ENCODE measurements at regions not wholly inside any gene's neighbourhood (a gene's known extent, or its start where the extent isn't known, plus 50 kb on each side); places are given as distances from the start of the nearest gene placed in this dataset.

- TF ChIP-seq MYB (IDR thresholded peaks at IDR 0.05; ENCODE audit: borderline replicate concordance, low read depth, low read length): no peak
These were observed 173.6 kb upstream of the PDE1C start (continued) for GRCh38 chr7:32243687-32244290.

- Histone ChIP-seq H3K36me3 (ENCODE audit: control insufficient read depth in 2 of 2, insufficient read depth in 2 of 2, low read length in 1 of 2) (no peaks in the 10 kb centered on the region), H2AFZ (ENCODE audit: control insufficient read depth, low read depth, low read length) (no peak overlapping the region), H3K4me2 (ENCODE audit: control insufficient read depth, insufficient read depth) (no peak overlapping the region), H3K9ac (ENCODE audit: control insufficient read depth, insufficient read depth, low read length) (no peak overlapping the region), H3K4me1 (ENCODE audit: control insufficient read depth, insufficient read depth, low read length) (no peaks in the 10 kb centered on the region), H3K4me3 (no peak overlapping the region), H3K9me3 (replicated peaks; ENCODE audit: control insufficient read depth, insufficient read depth, low read length) (no peaks in the 10 kb centered on the region), H4K20me1 (ENCODE audit: control insufficient read depth, insufficient read depth) (no peaks in the 10 kb centered on the region), H3K27ac (ENCODE audit: control insufficient read depth, insufficient read depth) (no peak overlapping the region), H3K79me2 (ENCODE audit: control insufficient read depth, insufficient read depth, low read length) (no peaks in the 10 kb centered on the region), H3K27me3 (replicated peaks in 1 of 2; ENCODE audit: control insufficient read depth in 2 of 2, insufficient read depth in 2 of 2, low read length in 1 of 2) (no peaks in the 10 kb centered on the region)
- ChIA-PET CTCF (no interaction called here), POLR2A (no interaction called here), RAD21 (ENCODE audit: unreplicated experiment) (no interaction called here), SMC1A (ENCODE audit: uncharacterized antibody, unreplicated experiment) (interaction anchor here (1.9 kb wide), 1 partner anchor 21 kb away, joined by 5 read pairs; no protein-coding TSS in a partner anchor)
- 8% methylated on average over 3 of the region's 3 CpGs for WGBS (ENCODE audit: insufficient coverage, insufficient replicate concordance, low lambda C conversion rate, missing lambda C conversion rate)
- DNase-seq (ENCODE audit: low read depth, low spot score) (no peak), ATAC-seq (no peak), FAIRE-seq (no peak)
- in situ Hi-C loops (cut with MboI) (no loop called here), intact Hi-C loops (cut with micrococcal nuclease; ENCODE audit: unreplicated experiment) (no loop called here)
- no TSS peak for BruUV-seq (replicated peaks)
- TF ChIP-seq YY1 (IDR thresholded peaks at IDR 0.05; ENCODE audit: low read depth, low read length): no peak
- no peak for TF ChIP-seq BMI1 (IDR thresholded peaks at IDR 0.05; ENCODE audit: borderline replicate concordance)
- TF ChIP-seq ZNF24 (IDR thresholded peaks at IDR 0.05): no peak
- TF ChIP-seq NRF1 (conservative IDR thresholded peaks at IDR 0.05; ENCODE audit: low read depth, low read length): no peak
- TF ChIP-seq MXI1 (IDR thresholded peaks at IDR 0.05; ENCODE audit: low read depth, low read length): no peak
- no peak for TF ChIP-seq BHLHE40 (IDR thresholded peaks at IDR 0.05; ENCODE audit: borderline replicate concordance in 1 of 2, low read depth in 2 of 2, low read length in 1 of 2)
These were observed 172.2 kb upstream of the PDE1C start for GRCh38 chr7:32242436-32242835.

GRCh38 chr7:32241636-32242035 is 171.4 kb upstream of the PDE1C start:
- FAIRE-seq: no peak
- CTCF ChIA-PET: no interaction called here

More at GRCh38 chr7:32241636-32242035, 171.4 kb upstream of the PDE1C start:
- DNase-seq (ENCODE audit: low read depth, low spot score): no peak
- Histone ChIP-seq H3K9me3 (replicated peaks; ENCODE audit: control insufficient read depth, insufficient read depth, low read length) (no peaks in the 10 kb centered on the region), H3K9ac (ENCODE audit: control insufficient read depth, insufficient read depth, low read length) (no peak overlapping the region), H3K4me3 (no peak overlapping the region), H3K36me3 (ENCODE audit: control insufficient read depth in 2 of 2, insufficient read depth in 2 of 2, low read length in 1 of 2) (no peaks in the 10 kb centered on the region), H4K20me1 (ENCODE audit: control insufficient read depth, insufficient read depth) (no peaks in the 10 kb centered on the region), H3K27ac (ENCODE audit: control insufficient read depth, insufficient read depth) (no peak overlapping the region), H2AFZ (ENCODE audit: control insufficient read depth, low read depth, low read length) (no peak overlapping the region), H3K27me3 (replicated peaks in 1 of 2; ENCODE audit: control insufficient read depth in 2 of 2, insufficient read depth in 2 of 2, low read length in 1 of 2) (no peaks in the 10 kb centered on the region), H3K4me1 (ENCODE audit: control insufficient read depth, insufficient read depth, low read length) (no peaks in the 10 kb centered on the region), H3K4me2 (ENCODE audit: control insufficient read depth, insufficient read depth) (no peak overlapping the region), H3K79me2 (ENCODE audit: control insufficient read depth, insufficient read depth, low read length) (no peaks in the 10 kb centered on the region)
- 86% methylated on average over 1 of the region's 1 CpG for WGBS (ENCODE audit: insufficient coverage, insufficient replicate concordance, low lambda C conversion rate, missing lambda C conversion rate)
- in situ Hi-C loops (cut with MboI): no loop called here
- ChIA-PET SMC1A (ENCODE audit: uncharacterized antibody, unreplicated experiment) (no interaction called here), RAD21 (ENCODE audit: unreplicated experiment) (no interaction called here), POLR2A (no interaction called here)
- TF ChIP-seq MEF2B (IDR thresholded peaks at IDR 0.05; ENCODE audit: partially characterized antibody, poor library complexity, severe bottlenecking) (no peak), IRF3 (IDR thresholded peaks at IDR 0.05) (no peak), TBL1XR1 (IDR thresholded peaks at IDR 0.05; ENCODE audit: low read depth, low read length) (no peak), ZNF207 (IDR thresholded peaks at IDR 0.05; ENCODE audit: borderline replicate concordance) (no peak), FOXM1 (IDR thresholded peaks at IDR 0.05; ENCODE audit: low read depth, low read length) (no peak), MEF2A (IDR thresholded peaks at IDR 0.05; ENCODE audit: insufficient read depth, low read depth, low read length) (no peak)
- intact Hi-C loops (cut with micrococcal nuclease; ENCODE audit: unreplicated experiment): no loop called here
- no TSS peak for BruUV-seq (replicated peaks)
- ATAC-seq: no peak
